GM23338 (cell line): ENCODE measurements at regions not wholly inside any gene's neighbourhood (a gene's known extent, or its start where the extent isn't known, plus 50 kb on each side); places are given as distances from the start of the nearest gene placed in this dataset.

ENCODE experiments used
- CREB1 ChIP-seq: fragments of 250-450 bp; sonication (Bioruptor Pico); IDR thresholded peaks from 2 replicates; pipeline ENCODE4 v1.5.0; 2020; ENCODE audit warnings: low read depth, mild to moderate bottlenecking, moderate library complexity
- CTCF ChIP-seq, 2 experiments: fragments of 200-600 bp in 1 of 2; sonication (generic) in 1 of 2; conservative IDR thresholded peaks; 2 replicates each; pipeline versions ENCODE4 v1.5.1 to v1.6.1; 2016 to 2017; ENCODE audit warnings: antibody characterized with exemption in 2 of 2, low read depth in 2 of 2, mild to moderate bottlenecking in 2 of 2, moderate library complexity in 1 of 2
- EZH2 ChIP-seq: fragments of 200-600 bp; sonication (generic); IDR thresholded peaks from one replicate; pipeline ENCODE4 v1.8.0; 2017; ENCODE audit warnings: antibody characterized with exemption, mild to moderate bottlenecking, low read depth; ENCODE audit not compliant: unreplicated experiment
- EZH2phosphoT487 ChIP-seq: fragments of 200-600 bp; sonication (generic); IDR thresholded peaks from one replicate; pipeline ENCODE4 v1.8.1; 2018; ENCODE audit warnings: antibody characterized with exemption; ENCODE audit not compliant: unreplicated experiment
- REST ChIP-seq: IDR thresholded peaks from one replicate; pipeline ENCODE4 v1.6.1; 2018; ENCODE audit warnings: antibody characterized with exemption; ENCODE audit not compliant: unreplicated experiment
- STAT1 ChIP-seq: IDR thresholded peaks from one replicate; pipeline ENCODE4 v1.6.1; 2016; ENCODE audit warnings: antibody characterized with exemption; ENCODE audit not compliant: unreplicated experiment

GRCh38 chr4:136186650-136187049 is 1345.6 kb downstream of the PCDH18 start:
- TF ChIP-seq CREB1 (CRISPR knock-in tag): no peak
- TF ChIP-seq EZH2: no peak
- TF ChIP-seq CTCF (conservative IDR thresholded peaks at IDR 0.05; ENCODE audit: low read depth in 2 of 2): no peak
- TF ChIP-seq REST: no peak
- TF ChIP-seq EZH2phosphoT487: no peak
- TF ChIP-seq STAT1: no peak
